HG03095 (cell line): ENCODE measurements at regions not wholly inside any gene's neighbourhood (a gene's known extent, or its start where the extent isn't known, plus 50 kb on each side); places are given as distances from the start of the nearest gene placed in this dataset.
"Not testable (repeated sequence)": the region's sequence is repeated elsewhere in the genome, so short reads cannot be mapped to it uniquely, and the experiment has no call there.

Experiments used
- ATAC-seq: cut with Tn5 transposase; IDR thresholded peaks from one replicate; pipeline ENCODE4 v1.9.1; 2021; ENCODE audit warnings: moderate library complexity; ENCODE audit not compliant: unreplicated experiment

DNA sequence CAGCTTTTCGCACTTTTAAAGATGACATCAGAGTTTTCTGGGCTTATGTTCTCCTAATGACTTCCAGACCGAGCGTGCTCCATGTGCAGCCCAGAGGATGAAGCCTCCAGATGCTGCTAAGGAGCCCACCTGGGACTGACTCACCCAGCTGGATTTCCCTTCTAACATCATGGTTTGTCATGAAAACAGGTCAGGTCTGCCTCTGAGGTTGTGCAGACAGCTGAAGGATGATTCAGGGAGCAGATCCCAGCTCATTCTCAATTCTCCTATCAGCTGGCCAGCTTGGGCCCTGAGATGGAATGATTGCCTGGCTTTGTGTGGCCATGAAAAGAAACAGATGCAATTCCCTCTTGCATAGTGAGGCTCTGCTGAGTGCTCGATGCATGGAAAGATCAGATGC lies 123.9 kb upstream of the DUSP10 start:
- no peak for ATAC-seq

DNA sequence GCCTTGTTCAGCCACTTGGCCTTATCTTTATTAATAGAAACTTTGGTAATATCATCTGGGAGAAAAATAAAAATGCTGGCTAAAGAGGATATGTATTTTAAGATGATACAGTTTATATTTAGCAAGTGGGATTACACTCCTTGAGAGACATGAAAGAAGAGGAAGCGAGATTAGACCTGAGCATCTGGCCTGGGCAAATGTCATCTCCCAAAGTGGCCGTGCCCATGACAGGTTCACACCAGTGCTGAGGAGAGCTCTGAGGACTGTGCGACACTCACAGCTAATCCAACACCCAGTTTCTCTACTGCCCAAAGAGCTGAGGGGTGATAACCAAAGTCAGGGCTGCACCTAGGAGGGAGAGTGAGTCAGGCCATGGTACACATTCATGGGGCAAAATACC lies 121.7 kb upstream of the DUSP10 start:
- no peak for ATAC-seq

DNA sequence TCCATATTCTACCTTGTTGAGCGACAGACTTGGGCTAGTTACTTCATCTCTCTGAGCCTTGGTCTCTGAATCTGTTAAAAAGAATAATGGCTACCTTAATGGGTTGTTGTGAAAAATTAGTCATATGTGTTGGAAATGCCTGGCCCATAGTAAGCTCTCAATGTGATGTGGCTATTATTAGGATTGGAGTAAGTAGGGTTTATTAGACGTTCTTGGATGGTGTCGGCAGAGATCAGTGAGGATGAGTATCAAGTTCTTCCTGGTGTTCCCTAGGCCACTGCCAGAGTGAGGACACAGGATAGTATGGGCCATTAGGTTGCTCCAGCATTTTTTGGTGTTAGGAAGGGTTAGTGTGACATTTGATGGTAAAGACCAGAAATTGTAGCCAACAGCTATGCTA lies 121.1 kb upstream of the DUSP10 start:
- no peak for ATAC-seq

DNA sequence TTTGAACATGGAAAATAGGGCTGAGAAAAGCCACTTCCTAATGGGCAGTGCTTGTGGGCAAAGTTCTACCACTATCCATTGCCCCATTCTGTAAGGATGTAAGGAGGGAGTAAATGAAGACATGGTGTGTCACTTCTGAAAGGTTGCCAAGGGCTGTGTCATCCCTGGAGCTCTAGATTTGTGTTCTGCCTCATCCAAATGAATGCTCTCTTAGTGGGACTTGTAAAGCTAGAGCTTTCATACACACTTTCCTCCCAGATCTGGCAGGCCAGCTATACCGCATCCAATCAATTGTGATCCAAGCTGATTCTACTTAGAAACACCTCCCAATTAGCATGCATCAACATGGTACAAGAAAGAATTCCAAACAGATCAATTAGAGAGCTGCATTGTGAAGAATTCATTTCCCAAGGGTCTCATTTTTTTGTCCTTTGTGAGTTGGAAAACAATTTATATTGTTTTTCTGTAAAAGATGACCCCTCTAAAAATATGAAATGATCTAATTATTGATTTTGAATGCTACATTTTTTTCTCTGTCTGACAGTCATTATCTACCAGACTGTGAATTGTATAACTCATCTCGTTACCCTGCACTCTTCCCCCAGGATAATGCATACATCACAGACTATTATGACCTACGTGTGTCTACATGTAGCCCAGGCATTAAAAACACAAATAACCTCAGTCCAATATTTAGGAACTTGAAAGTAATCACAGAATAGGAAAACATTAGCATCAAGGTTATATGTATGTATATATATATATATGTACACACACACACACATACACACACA lies 117.1 kb upstream of the DUSP10 start:
- no peak for ATAC-seq

DNA sequence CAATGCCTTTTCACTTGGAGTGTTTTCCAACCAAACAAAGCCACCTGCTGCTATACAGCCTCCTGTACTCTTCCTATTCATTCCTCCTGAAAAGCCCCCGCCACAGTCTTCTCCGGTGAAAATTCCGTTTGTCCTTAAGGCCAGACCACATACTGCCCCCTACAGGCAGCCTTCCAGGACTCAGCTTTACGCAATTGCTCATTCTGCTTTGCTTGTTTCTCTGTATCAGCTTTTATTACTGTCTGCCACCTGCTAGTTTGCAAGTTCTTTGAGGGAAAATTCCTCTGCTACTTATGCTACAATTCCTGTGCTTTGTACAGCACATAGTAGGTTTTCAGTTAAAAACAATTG lies 115.2 kb upstream of the DUSP10 start:
- not testable (repeated sequence) for ATAC-seq

DNA sequence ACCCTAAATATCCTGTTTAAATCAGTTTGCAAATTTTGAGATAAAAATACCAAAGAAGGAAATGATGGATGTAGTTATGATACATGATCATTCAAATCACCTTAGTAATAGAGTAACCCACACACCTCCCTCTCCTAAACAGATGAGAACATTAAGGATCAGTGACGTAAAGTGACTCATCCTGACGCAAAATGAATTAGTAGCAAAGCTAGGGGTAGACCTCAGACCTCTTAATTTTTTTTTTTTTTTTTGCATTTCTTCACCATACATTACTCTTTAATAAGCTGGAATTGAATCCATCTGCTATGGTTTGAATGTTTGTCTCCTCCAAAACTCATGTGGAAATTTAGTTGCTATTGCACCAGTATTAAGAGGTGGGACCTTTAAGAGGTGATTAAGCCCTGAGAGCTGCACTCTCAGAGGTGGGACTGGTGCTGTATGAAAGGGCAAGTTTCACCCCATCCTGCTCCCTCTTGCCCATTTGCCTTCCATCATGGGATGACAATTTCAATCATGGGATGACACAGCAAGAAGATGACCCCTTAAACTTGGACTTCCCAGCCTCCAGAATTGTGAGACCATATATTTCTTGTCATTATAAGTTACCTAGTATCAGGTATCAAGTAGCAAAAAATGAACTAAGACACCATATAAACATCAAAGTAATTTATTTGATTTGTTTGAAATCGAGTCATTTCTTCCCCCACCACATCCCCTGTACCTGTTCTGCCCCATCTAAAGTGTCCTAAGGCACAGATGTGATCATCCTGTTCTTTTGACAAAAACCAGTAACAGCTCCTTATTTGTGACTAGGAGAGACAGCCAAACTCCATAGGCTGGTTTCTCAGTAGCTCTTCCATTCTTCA lies 114.6 kb upstream of the DUSP10 start:
- no peak for ATAC-seq

DNA sequence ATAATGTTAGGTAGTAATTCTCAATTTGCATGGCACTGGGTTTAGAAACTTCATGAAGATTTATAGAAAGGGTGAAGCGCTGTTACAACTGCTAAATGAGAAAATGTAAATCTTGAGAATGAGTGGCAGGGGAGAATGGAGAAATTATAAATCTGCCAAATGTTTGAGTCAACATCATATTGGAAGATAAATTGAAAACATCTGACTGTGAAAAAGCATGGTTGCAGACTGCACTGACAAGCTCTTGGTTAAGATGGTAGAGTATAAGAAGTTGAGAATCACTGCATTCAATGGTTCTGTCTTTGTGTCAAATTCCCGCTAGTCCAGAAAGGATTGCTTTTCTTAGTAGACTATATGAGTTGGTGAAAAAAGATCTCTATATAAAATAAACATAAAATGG lies 113.3 kb upstream of the DUSP10 start:
- no peak for ATAC-seq

DNA sequence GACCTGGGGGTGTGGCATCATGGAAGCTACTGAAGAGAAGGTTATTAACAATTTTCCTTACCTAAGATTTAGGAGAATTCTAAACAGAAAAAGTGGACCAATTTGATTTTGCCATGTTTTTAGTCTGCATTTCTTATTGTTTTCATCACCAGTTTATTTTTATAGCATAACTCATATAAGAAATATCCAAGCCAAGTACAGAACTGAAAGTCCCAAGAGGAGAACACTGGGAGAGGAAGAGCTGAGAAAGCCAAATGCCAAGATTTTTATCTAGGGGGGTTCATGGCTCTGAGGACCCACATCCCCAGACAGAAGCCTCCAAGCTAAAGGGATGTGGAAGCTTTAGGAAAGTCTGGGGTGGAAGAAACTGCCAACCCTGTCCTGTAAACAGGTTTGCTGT lies 109.4 kb upstream of the DUSP10 start:
- ATAC-seq, result no peak

DNA sequence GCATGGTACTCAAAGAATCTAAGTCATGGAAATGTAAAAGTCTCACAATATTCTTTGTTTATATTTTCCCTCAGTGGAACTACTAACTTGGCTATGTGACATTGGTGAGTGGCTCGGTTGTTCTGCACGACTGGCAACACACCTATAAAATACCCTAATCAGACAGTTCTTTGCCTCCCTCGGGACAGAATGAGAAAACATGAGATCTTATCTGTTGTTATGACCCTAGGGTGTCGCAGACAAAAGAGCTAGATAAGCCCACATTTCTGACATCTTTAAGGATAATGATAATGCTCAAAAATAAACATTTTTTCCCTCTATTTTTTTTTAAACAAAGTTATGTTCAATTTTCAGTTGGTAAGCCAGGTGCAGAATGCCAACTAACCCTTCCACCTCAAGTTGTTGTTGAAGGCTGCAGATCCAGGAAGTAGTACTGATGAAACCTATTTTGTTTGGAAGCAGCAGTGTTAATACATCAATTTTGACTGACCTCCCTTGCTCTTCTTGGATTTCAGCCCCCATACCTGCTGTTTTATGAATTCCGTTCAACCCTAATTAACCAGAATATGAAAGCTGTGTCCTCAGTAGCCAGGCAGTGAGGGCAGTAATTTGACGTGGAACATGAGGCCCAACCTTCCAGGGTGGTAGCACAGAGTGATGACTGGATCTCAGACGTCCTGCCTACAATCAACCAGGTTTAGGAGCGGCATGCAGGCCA lies 108.7 kb upstream of the DUSP10 start:
- no peak for ATAC-seq

DNA sequence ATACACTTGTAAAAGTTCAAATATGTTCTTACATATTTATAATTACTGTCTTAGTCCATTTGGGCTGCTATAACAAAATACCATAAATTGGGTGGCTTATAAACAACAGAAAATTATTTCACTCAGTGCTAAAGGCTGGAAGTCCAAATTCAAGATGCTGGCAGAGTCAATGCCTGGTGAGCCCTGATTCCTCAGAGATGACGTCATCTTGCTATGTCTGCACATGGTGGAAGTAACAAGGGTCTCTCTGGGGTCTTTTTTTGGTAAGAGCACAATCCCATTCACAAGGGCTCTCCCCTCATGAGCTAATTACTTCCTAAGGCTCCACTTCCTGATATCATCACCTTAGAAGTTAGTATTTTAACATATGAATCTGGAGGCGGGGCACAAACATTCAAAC lies 108.0 kb upstream of the DUSP10 start:
- ATAC-seq, result no peak

DNA sequence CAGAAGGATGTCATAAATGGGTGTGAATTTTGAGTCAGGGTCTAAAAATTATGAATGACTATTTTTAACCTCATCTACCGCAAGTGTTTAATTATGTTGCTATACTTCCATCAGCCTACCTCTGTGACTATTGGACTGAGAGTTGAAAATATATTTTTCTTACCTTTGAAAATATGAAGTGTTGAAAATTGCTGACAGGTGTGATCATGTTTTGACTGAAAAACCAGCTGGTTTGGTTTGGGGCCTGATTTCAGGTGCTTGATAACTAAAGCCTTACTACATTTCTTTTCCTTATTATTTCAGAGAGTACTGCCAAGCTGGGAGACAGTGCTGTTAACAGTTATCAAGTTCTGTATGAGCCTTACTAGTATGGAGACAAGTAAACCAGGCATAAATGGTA lies 107.2 kb upstream of the DUSP10 start:
- no peak for ATAC-seq

DNA sequence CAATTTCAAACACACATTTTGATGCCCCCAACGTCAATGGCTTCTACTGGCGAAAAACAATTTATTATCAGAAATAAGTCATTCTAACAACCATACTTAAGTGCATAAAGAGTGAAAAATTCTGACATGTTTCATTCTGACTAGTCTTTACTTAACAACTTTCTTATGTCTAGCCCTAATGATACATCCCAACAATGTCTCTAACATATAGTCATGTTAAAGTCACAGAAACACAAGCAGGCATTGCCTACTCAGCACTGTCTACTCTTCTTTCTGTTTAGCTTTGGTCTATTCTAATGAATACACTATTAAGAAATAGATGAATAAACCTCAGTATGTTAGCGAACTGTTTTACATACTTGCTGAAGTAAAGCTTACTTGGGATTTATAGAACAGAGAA lies 105.8 kb upstream of the DUSP10 start:
- no peak for ATAC-seq

DNA sequence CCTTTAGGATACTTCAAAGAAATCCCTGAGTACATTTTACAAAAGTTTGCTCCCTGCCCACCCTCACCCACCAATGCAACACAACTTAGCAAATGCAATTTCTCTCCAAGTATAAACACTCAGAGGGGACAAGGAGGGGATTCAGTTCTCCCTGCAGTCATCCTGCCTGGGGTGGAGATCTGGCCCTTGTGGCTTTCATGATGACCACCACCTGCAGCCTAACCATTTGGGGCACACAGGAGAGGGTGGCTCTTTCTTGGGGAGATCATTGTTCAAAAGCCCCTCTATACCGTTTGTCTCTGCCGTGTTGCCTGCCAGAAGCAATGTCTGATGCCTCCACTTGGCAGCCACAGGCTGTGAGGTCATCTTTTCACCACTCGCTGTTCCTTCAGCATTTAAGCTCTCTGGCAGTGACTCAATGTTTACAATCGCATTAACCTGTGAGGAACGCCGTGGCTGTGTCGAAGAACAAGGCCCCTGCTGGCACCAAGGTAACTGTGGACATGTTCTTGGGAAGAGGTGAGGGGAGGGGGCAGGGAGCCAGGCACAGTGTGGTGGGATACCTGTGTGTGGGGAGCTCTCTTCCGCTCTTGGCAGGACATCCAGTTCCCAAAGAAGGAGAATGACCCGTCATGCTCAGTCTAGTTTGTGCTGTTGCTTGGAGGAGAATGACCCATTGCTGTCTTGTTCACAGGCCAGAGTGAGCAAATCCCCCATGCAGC lies 103.9 kb upstream of the DUSP10 start:
- ATAC-seq, result no peak

DNA sequence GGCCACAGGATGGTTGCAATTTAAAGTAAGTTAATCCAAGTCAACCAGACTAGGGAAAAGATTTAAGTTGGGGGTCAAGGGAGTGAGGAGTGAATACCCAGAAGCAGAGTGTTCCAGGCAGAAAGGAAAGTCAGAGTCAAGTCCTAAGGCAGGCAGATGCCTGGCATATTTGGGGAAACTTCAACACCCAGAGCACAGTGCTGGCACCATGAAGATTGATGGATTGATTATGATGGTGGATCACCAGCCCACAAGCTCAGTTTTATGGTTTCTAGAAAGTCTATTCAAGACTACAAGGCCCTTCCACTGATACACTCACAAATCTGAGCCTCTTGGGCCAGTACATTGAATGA lies 100.1 kb upstream of the DUSP10 start:
- no peak for ATAC-seq

DNA sequence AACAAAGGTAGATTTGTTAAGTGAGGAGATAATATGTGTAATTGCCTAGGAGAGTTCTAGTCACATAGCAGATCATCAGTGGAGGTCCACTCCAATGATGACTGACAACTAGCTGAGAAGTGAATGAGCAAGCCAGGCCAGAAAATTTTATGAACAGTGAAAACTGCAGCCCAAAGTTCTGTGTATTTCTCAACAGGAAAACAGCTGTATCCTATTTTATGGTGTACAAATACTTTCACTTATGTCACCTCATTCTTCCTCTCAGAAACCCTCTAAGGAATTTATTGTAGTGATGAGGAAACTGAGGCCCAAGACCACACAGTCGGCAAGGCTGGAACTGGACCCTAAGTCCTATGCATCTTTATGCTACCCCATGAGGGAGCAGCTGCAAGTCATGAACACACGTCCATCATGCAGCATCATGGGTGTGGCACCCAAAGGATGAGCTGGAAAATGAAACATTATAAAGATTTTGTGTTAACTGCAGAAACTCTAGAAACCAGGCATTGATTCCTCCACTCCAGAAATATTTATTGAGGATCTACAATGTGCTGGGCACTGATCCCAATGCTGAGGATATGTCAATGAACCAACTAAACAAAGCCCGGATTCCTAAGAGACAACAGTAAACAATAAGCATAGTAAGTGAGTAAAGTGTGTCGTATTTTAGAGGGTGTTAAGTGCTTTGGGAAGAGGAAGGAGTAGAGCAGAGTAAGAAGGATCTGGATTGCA lies 99.5 kb upstream of the DUSP10 start:
- ATAC-seq, result no peak

DNA sequence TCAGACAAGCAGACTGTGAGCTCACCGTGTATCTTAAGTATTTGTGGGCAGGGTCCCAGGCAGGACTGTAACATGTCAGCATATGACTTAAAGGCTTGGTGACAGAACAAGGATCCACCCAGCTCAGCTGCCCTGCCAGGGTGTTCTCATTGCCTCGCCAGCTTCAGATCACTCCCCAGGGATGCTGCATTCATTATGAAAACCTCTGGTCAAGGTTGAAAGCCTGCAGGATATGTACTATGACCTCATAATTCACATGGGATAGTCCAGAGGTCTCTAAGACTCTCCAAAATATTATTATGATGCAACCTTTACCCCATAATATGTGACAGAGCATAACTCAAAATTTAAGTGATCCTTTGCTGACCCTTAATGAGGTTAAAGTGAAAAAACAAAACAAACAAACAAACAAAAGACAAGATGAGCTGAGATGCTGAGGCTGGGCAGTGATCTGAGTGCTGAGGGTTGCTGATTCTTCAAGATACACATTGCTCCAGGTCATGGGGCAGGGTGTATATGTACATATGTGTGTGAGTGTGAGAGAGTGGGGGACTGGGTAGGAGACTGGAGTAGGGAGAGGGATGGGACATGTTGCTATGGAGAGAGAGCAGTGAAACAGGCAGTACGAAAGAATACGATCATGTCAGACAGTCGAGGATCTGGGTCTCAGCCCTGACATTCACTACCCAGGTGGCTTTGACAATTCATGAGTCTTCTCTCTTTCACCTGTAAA lies 98.8 kb upstream of the DUSP10 start:
- ATAC-seq, result no peak

DNA sequence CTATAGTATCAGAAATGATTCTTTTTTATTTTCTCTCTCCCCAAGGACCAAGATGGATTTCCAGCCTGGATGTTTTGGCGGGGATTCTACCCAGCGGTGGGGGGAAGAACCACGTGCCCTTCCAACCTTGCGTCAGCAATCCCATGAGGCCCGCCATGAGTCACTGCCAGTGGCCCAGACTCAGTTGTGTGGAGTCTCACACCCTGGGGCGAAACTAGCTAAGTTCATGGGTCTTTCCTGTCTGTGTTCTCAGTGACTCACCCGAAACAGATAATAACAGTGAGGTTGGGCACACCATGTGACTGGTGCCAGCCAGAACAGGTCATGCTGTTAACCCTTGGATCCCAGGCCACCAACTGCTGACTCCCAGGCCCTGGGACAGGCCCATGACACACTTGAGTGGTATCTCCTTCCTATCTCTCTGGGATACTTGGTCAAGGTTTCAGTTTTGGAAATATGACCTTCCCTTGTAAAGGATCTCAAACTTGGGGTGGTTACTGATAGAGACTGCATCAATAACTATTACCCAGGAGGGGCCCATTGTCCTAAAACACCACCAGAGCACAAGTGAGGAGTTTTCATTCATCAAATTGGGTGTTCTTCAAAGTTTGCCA lies 98.0 kb upstream of the DUSP10 start:
- ATAC-seq, result peak; percentile 83

DNA sequence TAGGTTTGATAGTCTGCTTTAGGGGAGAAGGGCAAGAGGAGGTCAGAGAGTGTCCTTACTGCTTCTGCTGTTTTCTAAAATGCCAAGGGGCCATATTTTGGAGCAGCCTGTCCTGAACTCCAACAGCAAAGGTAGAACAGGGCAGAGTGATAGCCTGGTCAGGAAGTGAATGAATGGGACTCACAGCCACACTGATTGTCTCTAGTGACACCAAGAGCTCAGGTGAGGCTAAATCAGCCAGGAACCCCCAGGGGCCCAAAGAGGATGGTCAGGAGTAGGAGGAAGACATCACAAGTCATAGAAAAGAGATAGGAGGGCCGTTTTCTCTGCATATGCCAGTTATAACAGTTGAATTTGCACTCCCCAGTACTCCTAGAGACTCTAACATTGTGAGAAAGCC lies 97.4 kb upstream of the DUSP10 start:
- ATAC-seq, result peak; percentile 22

DNA sequence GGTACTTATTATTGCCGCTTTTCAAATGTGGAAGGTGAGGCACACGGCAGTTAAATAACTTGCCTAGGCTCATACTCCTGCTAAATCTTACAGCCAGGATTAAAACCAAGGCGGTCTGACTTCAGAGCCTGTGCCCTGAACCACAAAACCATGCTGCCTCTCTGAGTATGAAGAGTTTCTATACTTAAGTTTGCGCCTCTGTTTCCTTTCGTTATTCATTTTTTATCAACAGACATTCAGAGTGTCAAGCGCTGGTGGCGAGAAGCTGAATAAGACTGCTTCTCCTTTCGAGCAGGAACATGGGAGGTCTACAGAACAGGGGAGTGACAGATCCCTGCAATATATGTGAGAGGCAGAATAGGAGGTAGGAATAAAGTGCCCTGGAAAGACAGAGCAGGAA lies 96.0 kb upstream of the DUSP10 start:
- no peak for ATAC-seq
